ENCODE measurements at regions not wholly inside any gene's neighbourhood (a gene's known extent, or its start where the extent isn't known, plus 50 kb on each side); places are given as distances from the start of the nearest gene placed in this dataset.
"Not testable (repeated sequence)": the region's sequence is repeated elsewhere in the genome, so short reads cannot be mapped to it uniquely, and the experiment has no call there.

GRCh38 chr2:238703053-238703415, 144.9 kb upstream of the TWIST2 start:
- no peak for ATAC-seq

DNA sequence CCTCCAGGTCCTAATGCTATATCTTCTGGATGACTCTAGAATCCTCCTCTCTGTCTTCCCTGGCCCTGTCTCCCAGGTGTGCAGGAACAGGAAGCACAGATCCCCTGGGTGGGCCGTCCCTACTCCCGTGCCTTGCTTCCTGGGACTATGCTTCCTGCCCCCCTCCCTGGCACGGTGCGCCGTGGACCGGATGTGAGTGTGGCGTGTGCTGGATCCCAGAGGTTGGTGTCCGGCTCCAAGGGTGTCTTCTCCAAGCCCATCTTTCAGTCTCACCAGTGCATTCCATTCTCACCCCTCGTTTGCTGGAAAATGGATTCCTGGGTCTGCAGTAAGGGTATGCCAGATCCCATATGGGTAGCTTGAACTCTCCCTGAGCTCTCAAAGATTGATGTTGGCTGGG, 144.4 kb upstream of the TWIST2 start:
- ATAC-seq = no peak

DNA sequence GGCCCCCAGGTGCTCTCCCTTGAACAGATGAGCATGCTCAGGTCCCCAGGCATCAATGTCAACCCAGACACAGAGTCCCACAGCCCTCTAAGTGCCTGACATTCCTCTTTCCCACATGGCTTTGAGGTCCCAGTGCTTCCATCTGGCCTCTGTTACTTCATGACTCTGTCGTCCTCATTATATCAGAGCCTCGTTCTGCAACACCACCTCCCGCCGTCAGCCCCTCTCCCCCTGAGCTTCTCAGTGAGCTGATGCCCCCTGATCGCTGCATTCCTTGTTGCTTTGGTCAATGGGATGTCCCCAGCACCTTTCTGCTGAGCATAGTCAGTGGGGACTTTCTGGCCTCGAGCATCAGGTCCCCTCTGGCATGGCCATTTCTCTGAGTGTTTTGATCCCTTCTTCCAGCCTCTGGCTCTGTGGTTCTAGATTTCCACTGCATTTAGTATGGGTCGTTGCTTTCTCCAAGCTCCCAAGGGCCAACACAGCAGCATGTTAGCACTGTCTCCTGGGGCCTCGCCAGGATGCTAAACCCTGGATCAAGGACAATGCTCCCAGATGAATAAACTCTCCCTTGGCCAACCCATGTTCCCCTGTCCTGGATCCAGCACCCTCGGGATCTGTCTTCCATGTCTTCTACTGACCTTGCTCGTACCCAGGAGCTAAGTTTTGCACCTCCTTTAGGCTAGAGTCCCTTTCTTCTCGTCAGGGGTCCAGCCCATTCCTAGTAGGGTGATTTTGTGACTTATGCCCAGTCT, 143.2 kb upstream of the TWIST2 start:
- ATAC-seq = no peak

- no peak for ATAC-seq
Observed at GRCh38 chr2:238706163-238706562, 141.7 kb upstream of the TWIST2 start.

DNA sequence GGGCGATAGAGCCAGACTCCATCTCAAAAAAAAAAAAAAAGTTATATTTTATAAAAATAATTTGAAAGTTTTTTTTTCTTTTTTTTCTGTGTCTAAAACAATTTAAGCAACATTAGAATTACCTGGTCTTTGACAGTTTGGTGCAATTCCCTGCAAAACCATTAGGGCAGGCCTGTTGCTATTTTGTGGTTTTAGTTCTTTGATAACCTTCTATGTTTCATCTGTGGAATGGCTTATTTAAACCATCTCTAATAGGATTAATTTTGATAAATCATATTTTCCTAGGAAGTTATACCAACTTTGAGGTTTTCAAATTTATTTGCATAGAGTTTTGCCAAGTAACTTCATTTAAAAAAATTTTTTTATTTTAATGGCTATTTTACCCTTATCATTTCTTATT, 141.2 kb upstream of the TWIST2 start:
- no peak for ATAC-seq

DNA sequence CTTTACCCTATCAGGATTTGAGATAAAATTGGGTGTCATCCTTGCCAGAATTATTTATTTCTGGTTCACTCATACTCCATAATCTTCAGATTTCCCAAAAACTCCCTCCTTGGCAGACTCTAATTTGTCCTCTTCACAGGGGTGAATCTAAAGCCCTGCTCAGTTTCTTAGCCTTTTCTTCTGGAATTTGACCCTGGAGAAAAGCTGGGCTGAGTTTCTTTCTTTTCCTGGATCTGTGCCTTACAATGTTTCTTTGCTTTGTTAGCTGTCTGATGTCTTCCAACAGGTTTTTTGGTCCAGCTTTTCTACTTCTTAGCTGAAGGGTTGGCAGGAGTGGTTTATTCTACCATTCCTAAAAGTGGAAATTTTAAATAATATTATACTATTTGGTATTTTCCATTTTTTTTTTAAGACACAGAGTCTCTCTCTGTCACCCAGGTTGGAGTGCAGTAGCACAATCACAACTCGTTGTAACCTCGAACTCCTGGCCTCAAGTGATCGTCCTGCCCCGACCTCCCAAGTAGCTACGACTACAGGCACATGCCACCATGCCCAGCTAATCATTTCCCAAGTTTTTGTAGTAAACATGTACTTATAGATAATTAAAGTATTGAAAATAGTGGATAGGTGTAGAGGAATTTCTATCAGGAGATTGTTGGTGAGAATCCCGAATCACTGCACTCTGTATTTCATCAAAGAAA, 138.4 kb upstream of the TWIST2 start:
- no peak for ATAC-seq

- no peak for ATAC-seq
Observed at GRCh38 chr2:238710032-238710735, 137.7 kb upstream of the TWIST2 start.

GRCh38 chr2:238710787-238711186, 137.1 kb upstream of the TWIST2 start:
- ATAC-seq = no peak

GRCh38 chr2:238711346-238711745, 136.5 kb upstream of the TWIST2 start:
- ATAC-seq = no peak

GRCh38 chr2:238712011-238712410, 135.9 kb upstream of the TWIST2 start:
- ATAC-seq = no peak

DNA sequence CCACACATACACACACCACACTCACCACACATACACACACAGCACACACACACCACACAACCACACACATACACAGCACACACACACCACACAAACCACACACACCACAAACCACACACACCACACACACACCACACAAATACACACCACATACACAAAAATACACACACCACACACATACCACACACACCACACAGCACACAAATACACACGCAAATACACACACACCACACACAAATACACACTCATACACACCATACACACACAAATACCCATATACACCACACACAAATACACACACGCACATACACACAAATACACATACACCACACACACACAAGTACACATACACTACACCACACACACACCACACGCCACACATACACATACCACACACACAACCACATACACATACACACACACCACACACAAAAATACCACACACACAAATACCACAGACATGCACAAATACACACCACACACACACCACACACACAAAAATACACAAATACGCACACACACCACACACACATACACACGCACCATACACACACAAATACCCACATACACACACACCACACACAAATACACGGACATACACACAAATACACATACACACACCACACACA, 134.6 kb upstream of the TWIST2 start:
- ATAC-seq = no peak

- no peak for ATAC-seq
Observed at GRCh38 chr2:238714038-238714528, 133.8 kb upstream of the TWIST2 start.

DNA sequence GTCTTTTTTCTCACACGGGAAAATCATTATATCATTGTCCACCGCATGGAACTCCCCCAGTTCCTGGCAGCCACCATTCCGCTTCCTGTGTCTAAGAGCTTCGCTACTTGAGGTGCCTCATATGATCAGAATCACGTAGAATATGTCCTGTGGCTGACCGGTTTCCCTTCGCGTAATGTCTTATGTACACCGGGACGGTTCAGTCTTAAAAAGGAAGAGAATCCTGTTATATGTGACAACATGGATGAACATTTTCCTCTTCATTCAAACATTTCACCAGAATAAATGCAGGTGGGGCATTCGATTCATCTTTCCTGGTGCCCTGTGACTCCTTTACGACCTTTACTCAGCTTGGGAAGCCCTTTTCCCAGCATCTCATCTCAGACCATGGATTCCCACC, 131.7 kb upstream of the TWIST2 start:
- no peak for ATAC-seq

- no peak for ATAC-seq
Observed at GRCh38 chr2:238716585-238716984, 131.3 kb upstream of the TWIST2 start.

DNA sequence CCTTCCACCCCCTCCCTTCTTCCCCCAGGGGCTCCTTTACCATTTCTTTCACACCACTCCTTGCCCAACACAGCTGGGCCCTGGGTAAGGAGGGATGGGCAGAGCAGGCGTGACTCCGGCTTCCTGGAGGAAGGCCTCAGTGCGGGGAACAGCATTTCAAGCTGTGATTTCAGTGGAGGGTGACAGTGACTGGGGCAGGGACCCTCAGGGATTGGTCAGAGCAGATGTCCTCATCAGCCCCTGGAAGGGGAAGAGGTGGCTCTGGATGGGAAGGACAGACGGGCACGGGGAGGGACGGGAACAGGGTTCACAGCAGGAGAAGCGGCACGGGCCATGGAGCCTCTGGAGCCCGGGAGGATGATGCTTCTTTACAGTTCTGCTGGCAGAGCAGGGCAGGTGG, 130.8 kb upstream of the TWIST2 start:
- ATAC-seq = no peak

DNA sequence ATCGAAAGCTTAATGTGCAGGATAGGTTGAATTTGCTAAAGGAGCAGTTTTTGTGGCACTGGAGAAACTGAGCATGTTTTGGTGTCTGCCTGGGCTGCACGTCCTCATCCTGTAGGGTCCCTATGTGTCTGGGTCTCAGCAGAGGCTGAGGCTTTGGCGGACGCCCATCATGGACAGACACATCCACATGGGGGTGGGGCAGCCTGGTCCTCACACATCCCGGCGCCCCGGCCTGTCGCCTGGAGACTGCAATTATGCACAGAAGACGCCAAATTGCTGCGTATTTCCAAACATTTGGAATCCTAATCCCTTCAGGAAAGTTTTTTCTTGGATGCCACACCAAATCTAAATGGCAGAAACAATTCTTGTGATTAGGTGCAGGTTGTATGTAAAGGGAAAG, 128.2 kb upstream of the TWIST2 start:
- no peak for ATAC-seq

DNA sequence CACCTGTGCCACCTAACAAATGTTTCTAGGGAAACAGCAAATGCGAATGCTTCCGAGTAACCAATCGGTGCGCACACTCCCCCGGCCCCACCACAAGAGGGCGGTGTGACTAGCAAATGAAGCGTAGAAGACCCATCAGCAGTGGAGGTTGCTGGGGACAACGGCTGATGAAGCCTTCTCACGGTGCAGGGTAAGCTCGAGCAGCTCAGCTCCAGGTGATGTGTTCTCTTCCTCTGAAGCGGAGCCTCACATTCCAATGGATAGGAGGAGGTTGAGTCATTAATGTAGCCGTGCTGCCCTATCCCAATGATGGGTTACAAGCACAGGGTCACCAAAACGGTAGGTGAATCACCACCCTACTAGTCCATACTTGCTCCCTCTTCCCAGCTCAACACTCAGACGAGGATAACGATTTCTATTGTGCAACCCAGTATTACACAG, 127.6 kb upstream of the TWIST2 start:
- peak; percentile 100 for ATAC-seq

DNA sequence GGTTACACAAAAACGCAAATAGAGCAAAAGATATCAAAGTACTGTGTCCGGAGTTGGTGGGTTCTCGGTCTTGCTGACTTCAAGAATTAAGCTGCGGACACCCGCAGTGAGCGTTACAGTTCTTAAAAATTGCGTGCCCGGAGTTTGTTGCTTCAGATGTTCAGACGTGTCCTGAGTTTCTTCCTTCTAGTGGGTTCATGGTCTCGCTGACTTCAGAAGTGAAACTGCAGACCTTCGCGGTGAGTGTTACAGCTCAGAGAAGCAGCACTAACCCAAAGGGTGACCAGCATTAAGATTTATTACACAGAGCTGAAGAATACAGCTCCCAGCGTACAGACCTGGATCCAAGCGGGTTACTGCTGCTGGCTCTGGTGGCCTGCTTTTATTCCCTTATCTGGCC, 125.7 kb upstream of the TWIST2 start:
- ATAC-seq = no peak

- ATAC-seq = no peak
Observed at GRCh38 chr2:238722883-238723282, 125.0 kb upstream of the TWIST2 start.

DNA sequence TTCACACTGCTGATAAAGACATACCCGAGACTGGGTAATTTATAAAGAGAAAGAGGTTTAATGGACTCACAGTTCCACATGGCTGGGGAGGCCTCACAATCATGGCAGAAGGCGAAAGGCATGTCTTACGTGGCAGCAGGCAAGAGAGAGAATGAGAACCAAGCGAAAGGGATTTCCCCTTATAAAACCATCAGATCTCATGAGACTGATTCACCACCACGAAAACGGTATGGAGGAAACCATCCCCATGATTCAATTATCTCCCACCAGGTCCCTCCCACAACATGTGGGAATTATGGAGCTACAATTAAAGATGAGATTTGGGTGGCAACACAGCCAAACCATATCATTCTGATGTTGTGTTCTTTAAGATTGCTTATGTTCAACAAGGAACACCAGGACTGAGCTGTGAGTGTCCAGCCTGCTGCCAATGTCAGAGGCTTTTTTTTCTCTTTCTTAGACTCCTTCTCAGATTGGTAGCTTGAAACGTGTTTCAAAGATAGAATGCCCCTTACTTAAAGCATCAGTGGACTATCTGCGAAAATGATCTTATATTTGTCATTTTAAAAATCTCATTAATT, 124.1 kb upstream of the TWIST2 start:
- not testable (repeated sequence) for ATAC-seq

- ATAC-seq = no peak
Observed at GRCh38 chr2:238724728-238725127, 123.2 kb upstream of the TWIST2 start.

DNA sequence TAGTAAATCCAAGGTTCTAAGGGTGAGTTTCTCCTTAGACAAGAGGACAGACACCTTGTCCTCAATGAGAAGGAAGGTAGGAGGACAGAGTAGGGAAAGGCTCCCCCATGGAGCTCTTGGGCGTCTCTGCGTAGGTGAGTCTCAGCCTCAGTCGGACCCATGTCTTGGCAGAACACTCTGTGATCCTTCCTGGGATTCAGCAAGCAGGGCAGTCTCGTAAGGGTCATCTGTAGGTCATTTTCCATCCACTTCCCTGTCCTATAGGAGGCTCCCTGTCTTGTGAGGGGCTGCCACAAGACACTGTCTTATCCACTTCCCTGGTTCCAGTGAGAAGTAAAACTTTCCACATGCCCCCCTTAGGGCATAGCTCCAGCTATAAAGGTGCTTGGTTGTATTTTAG, 122.6 kb upstream of the TWIST2 start:
- ATAC-seq = no peak
